ENCODE measurements at regions not wholly inside any gene's neighbourhood (a gene's known extent, or its start where the extent isn't known, plus 50 kb on each side); places are given as distances from the start of the nearest gene placed in this dataset.
"Not testable (repeated sequence)": the region's sequence is repeated elsewhere in the genome, so short reads cannot be mapped to it uniquely, and the experiment has no call there.

DNA sequence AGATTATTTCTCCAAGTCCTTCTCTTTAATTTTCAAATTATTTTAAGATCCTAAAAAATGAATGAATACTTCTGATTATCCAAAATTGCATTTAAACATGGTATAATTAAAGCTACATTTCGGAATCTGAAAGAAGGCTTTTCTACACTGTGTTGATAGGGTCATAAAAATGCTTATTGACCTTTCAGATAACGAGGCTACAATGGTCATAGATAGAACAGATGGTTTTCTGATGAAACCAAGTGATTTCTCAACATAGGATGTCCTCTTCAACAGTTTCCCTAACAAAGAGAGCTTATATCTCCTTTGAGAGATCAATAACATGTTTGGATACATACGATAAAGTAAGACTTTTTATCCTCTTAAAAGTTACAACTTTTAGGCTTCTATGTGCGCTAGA lies 201.1 kb downstream of the PTH2R start:
- FAIRE-seq: peak; percentile 80
- TF ChIP-seq, protein P1, sequence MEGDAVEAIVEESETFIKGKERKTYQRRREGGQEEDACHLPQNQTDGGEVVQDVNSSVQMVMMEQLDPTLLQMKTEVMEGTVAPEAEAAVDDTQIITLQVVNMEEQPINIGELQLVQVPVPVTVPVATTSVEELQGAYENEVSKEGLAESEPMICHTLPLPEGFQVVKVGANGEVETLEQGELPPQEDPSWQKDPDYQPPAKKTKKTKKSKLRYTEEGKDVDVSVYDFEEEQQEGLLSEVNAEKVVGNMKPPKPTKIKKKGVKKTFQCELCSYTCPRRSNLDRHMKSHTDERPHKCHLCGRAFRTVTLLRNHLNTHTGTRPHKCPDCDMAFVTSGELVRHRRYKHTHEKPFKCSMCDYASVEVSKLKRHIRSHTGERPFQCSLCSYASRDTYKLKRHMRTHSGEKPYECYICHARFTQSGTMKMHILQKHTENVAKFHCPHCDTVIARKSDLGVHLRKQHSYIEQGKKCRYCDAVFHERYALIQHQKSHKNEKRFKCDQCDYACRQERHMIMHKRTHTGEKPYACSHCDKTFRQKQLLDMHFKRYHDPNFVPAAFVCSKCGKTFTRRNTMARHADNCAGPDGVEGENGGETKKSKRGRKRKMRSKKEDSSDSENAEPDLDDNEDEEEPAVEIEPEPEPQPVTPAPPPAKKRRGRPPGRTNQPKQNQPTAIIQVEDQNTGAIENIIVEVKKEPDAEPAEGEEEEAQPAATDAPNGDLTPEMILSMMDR (IDR thresholded peaks at IDR 0.05; ENCODE audit: insufficient read depth, missing control alignments): no peak
- DNase-seq (ENCODE audit: insufficient read length, low spot score): no peak

DNA sequence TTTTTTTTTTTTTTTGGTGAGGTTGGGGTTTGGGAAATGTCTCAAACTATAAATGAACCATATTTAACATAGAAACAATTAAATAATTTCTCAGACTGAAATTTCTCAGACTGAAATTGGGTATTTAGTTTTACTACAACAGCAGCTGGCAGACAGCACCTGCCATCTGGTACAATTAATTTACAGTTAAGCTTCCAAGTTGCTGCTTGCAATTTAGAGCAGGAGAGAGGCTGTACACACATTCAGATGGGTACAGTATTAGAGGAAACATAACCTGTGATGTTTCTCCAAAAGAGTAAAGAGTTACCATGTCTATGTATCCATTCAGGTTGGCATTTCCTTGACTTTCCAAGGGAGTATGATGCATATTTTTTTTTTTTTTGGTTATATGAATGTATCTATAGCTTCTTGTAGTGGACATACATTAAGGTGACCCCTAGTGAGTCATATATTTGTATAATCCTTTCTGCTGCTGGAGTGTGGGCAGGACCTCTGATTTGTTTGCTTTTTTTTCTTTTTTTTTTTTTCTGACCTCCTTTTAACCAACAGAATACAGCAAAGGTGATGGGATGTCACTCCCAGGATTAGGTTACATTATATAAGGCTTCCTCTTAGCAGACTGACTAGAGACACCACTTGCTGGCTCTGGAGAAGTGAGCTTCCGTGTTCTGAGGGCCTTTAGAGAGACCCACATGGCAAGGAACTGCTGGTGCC lies 201.7 kb downstream of the PTH2R start:
- peak; percentile 53 for FAIRE-seq
- TF ChIP-seq, protein P1 (IDR thresholded peaks at IDR 0.05; ENCODE audit: insufficient read depth, missing control alignments): no peak
- DNase-seq (ENCODE audit: insufficient read length, low spot score): no peak

DNA sequence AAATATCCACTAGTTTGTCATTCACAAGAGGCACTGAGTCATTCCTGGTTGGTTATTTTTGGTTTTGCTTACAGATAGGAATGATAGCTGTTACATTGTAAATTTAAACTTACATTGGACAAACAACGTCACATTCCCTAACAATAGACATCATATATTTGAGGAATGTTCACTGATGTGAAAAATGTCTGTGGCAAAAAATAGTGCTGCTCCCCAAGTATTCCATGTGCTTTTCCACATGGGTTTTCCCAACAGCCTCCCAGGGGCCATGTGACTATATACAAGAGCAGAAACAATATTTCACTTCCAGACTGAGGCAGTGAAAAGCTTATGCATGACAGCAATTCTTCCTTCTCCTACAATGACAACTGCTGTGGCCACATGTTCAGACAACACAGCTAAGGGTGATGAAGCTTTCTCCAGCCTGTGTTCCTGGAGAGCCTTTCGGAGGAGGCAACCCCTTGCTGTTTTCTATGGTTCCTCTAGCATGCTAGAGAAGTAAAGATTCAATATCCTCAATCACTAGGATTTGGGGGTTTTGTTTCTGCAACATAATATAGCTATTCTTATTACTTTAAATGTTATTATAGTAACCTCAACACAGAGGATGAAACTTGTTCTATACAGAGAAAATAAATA lies 202.7 kb downstream of the PTH2R start:
- FAIRE-seq (no peak), DNase-seq (ENCODE audit: insufficient read length, low spot score) (no peak)
- TF ChIP-seq, protein P1 (IDR thresholded peaks at IDR 0.05; ENCODE audit: insufficient read depth, missing control alignments): no peak

DNA sequence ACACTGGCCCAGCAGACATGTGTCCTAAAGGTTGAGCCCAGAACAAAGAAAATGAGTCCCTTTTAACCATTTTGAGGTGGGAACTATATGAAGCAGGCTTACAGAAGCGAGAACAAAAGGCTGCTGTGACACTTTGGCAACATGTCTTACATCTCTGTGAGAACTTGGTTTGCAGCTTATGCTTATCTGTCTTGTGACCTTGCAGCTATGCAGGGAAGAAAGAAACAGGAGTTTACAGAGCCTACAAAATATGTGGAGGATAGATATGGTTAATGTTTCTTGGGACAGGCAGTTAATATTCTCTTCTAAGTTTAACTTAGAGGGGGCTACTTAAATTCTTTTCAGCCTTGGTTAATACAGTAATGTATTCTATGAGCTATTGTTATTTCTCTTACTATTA lies 209.1 kb downstream of the PTH2R start:
- not testable (repeated sequence) for FAIRE-seq; DNase-seq (ENCODE audit: insufficient read length, low spot score)

DNA sequence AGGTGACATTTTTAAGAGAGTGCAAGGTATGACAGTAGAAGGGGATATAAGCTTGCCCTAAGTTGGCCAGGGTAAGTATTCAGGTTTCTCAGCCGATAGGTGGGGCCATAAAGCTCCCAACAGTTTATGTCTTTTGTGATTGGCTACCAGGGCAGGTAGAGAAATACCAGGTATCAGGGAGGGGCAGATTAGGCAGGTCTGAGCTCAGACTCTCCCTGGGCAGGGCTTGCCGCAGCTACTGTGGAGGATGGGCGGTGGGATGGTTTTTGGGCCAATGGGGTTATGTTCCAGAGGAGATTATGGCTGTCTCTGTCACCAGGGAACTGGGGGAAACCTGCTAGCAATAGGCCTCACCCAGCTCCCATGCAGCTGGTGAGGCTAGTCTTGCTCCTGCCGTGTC lies 211.6 kb downstream of the PTH2R start:
- TF ChIP-seq, protein P1 (IDR thresholded peaks at IDR 0.05; ENCODE audit: insufficient read depth, missing control alignments): no peak
- DNase-seq (ENCODE audit: insufficient read length, low spot score) (no peak), FAIRE-seq (no peak)

DNA sequence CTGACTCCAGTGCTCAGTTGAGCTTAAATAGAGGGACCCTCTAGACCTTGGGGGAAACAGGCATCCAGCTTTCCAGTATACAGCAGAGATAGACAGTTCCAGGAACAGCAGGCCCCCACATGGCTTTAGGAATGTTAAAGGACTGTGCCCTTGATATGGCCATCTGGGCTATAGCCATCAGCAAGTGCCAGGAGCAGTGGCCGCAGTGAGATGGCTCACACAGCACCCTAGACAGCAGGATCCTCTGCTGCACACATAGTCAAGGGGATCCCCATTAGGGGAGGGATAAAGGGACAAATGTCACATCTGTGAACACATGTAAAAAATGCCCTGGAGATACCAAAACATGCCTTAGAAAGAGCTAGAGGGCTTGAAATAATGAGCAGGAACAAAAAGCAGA lies 213.4 kb downstream of the PTH2R start:
- DNase-seq (ENCODE audit: insufficient read length, low spot score) (no peak), FAIRE-seq (no peak)
- TF ChIP-seq, protein P1 (IDR thresholded peaks at IDR 0.05; ENCODE audit: insufficient read depth, missing control alignments): no peak

DNA sequence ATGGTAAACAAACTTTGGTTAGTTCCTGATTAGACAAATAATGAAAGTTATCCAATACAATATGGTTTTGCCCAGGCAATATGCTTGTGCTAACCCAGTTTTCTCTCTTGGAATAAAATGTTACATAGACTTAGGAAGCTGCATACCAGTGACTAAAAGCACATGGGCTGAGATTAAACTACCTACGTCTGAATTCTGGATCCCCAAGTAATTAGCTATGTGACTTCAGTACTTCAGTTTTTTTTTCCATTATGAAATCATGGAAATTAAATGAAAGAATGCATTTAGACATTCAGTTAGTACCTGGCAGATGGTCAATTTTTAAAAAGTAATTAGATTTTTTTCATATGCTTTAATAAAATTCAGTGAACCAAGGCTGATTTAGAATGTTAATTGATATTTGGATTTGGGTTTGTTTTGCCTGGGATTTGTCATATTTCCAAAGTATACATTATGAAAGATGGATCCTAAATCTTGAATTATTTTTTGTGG lies 213.9 kb downstream of the PTH2R start:
- FAIRE-seq: peak; percentile 16
- DNase-seq (ENCODE audit: insufficient read length, low spot score): no peak
- TF ChIP-seq, protein P1 (IDR thresholded peaks at IDR 0.05; ENCODE audit: insufficient read depth, missing control alignments): no peak

Measured in D721Med (cell line).